GM23338 (cell line): ENCODE measurements at regions not wholly inside any gene's neighbourhood (a gene's known extent, or its start where the extent isn't known, plus 50 kb on each side); places are given as distances from the start of the nearest gene placed in this dataset.

Source experiments
- CREB1 ChIP-seq: fragments of 250-450 bp; sonication (Bioruptor Pico); IDR thresholded peaks from 2 replicates; pipeline ENCODE4 v1.5.0; 2020; ENCODE audit warnings: low read depth, mild to moderate bottlenecking, moderate library complexity
- CTCF ChIP-seq, 2 experiments: fragments of 200-600 bp in 1 of 2; sonication (generic) in 1 of 2; conservative IDR thresholded peaks; 2 replicates each; pipeline versions ENCODE4 v1.5.1 to v1.6.1; 2016 to 2017; ENCODE audit warnings: antibody characterized with exemption in 2 of 2, low read depth in 2 of 2, mild to moderate bottlenecking in 2 of 2, moderate library complexity in 1 of 2
- ETS1 ChIP-seq: IDR thresholded peaks from 2 replicates; pipeline ENCODE4 v1.6.1; 2016; ENCODE audit warnings: antibody characterized with exemption
- EZH2 ChIP-seq: fragments of 200-600 bp; sonication (generic); IDR thresholded peaks from one replicate; pipeline ENCODE4 v1.8.0; 2017; ENCODE audit warnings: antibody characterized with exemption, mild to moderate bottlenecking, low read depth; ENCODE audit not compliant: unreplicated experiment
- EZH2phosphoT487 ChIP-seq: fragments of 200-600 bp; sonication (generic); IDR thresholded peaks from one replicate; pipeline ENCODE4 v1.8.1; 2018; ENCODE audit warnings: antibody characterized with exemption; ENCODE audit not compliant: unreplicated experiment
- JUNB ChIP-seq: IDR thresholded peaks from one replicate; pipeline ENCODE4 v1.6.1; 2016; ENCODE audit warnings: antibody characterized with exemption; ENCODE audit not compliant: unreplicated experiment
- POLR2AphosphoS5 ChIP-seq: IDR thresholded peaks from 2 replicates; pipeline ENCODE4 v1.6.1; 2016; ENCODE audit warnings: antibody characterized with exemption, low read depth
- STAT1 ChIP-seq: IDR thresholded peaks from one replicate; pipeline ENCODE4 v1.6.1; 2016; ENCODE audit warnings: antibody characterized with exemption; ENCODE audit not compliant: unreplicated experiment

- TF ChIP-seq CTCF (conservative IDR thresholded peaks at IDR 0.05; ENCODE audit: low read depth in 2 of 2): no peak
- no peak for TF ChIP-seq EZH2
- TF ChIP-seq STAT1: no peak
- no peak for TF ChIP-seq JUNB
- no peak for TF ChIP-seq POLR2AphosphoS5
- no peak for TF ChIP-seq EZH2phosphoT487
- no peak for TF ChIP-seq CREB1
- TF ChIP-seq ETS1: no peak
These were observed 500.7 kb upstream of the NFIA start for GRCh38 chr1:60581455-60582220.
